CMK (cell line): ENCODE measurements at regions not wholly inside any gene's neighbourhood (a gene's known extent, or its start where the extent isn't known, plus 50 kb on each side); places are given as distances from the start of the nearest gene placed in this dataset.
"Not testable (repeated sequence)": the region's sequence is repeated elsewhere in the genome, so short reads cannot be mapped to it uniquely, and the experiment has no call there.

Source experiments
- DNase-seq: peaks from one replicate; pipeline ENCODE4 v3.0.0-alpha.2; 2010; ENCODE audit warnings: low read depth

DNA sequence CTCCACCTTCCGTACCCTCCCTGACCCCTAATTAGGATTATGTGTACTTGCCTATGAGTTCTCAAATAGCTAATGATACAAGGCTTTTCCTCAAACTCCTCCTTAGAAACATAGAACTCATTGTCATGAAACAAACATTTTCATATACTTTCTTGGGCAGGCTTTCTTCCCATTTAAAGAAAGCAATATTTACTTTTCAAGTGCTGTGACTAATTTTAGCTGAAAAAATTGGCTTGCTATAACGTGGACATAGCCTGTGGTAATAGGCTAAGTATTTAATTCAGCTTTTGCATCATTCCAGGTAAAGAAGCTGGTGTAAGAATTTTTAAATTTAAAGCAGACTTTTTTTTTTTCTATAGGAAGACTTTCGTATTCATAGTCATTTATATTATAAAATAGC, 208.7 kb downstream of the SOX2 start:
- no peak for DNase-seq

DNA sequence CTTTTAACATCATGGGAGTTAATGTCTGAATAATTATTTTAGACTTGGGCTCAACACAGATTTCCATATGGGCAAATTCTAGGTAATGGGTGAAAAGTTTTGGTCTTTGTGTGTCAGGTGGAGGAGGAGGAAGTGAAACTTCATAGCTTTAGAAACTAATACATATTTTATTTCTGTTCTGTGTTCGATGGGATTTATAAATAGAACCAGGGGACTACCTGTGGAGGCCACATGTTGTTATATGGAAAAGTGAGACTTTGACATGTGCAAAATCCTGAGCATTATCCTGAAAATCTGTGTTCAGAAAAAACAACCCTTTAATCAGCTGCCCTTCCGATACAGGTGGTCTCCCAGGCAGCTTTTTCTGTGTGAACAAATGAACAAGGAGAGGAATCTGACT, 209.5 kb downstream of the SOX2 start:
- no peak for DNase-seq

- DNase-seq = not testable (repeated sequence)
Observed at GRCh38 chr3:181925841-181926240, 214.1 kb downstream of the SOX2 start.

DNA sequence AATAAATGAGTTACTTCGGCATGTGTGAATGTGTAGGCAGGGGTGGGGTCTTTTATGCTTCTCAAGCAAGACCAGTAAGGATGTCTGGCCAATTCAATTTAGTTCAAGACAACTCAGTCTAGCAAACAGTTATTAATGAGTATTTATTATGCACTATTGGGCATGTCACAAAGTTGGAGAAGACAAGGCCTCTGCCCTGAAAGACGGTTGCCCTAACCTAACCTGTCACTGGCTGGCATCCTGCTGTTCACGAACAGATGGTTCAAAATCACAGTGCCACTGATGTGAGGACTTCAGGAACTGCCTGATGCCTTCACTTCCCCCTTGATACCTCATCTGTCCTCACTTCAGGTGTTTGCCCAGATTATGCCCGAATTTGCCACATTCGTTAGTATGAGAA, 217.8 kb downstream of the SOX2 start:
- no peak for DNase-seq

GRCh38 chr3:181930105-181930504, 218.4 kb downstream of the SOX2 start:
- no peak for DNase-seq

DNA sequence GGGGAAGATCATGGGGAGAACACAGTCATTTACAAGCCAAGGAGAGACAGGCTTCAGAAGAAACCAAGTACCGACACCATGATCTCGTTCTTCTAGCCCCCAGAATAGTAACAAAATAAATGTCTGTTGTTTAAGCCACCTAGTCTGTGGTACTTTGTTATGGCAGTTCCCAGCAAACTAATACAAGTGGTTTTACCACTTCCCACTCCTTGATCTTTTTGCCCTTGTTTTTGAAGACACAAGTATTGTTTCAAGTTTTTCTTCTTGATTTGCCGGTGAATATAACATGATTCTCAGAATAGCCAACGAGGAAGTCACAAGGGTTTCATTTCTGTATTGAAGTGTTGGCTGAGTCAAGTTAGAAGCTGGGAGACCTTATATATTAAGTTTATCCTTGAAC, 220.3 kb downstream of the SOX2 start:
- no peak for DNase-seq

DNA sequence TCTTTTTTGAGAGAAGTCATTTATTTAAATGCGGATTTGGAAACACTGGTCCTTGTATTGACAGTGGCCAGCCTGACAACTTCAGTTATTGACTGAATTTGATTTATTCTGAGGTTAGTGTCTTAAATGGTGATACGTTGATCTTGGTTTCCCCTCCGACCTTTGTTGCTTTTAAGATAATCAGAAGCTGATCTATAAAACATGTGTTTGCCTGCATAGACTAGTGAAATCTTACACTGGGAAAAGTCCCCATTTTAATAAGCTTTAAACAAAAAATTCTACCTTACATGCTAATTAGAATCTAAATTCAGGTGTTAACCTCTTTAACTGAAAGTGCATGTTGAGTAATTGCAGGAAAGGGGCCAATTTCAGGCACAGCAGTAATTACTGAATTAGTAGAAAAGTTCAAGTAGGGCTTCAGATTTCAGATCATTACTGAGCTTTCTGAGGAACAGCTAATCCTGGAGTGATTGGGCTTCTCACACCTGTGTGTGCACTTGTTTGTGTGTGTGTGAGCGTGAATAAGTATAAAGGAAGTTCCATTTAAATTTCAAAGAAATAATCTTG, 221.4 kb downstream of the SOX2 start:
- no peak for DNase-seq

DNA sequence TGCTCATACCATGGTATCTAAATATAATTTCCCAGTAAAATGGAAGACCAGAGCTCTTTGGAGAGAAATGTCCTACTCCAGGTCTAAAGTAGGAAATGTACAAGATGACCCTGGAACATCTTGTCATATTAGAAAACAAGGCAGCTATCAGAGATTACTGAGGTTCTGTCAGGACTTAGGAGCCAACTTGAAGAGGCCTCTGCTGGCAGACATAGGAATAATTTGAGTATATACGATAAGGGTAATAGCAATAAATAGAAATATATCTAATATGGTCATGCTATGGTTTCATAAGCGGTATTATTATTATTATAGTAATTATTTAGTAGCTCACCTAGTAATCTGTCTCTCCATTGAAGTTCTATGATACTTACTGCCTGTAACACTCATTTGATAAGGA, 224.2 kb downstream of the SOX2 start:
- no peak for DNase-seq

- no peak for DNase-seq
Observed at GRCh38 chr3:181936774-181937173, 225.0 kb downstream of the SOX2 start.

DNA sequence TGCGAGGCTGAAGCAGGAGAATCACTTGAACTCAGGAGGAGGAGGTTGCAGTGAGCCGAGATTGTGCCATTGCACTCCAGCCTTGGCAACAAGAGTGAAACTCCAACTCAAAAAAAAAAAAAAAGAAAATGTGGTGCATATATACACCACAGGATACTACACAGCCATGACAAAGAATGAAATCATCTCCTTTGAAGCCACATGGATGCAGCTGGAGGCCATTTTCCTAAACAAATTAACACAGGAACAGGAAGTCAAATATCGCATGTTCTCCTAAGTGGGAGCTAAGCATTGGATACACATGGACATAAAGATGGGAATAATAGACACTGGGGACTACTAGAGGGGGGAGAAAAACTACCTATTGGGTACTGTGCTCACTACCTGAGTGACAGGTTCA, 226.9 kb downstream of the SOX2 start:
- DNase-seq = not testable (repeated sequence)

DNA sequence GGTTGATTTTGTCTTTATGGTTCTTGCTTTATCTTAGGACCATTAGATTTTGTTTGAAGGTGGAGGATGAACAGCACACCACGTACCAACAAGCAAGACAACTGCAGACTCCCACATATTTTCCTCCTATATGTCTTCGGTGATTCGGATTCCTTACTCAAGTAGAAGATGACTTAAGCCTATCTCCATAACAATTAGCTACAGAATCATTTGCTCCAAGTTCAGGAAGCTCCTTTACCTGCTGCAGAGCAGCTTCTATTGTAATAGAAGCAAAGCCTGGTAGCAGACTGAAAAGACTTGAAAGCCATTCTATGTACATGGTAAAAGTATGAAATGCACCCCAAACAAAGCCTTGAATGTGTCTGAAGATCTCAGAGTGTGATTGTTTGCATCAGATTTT, 229.0 kb downstream of the SOX2 start:
- DNase-seq = no peak

DNA sequence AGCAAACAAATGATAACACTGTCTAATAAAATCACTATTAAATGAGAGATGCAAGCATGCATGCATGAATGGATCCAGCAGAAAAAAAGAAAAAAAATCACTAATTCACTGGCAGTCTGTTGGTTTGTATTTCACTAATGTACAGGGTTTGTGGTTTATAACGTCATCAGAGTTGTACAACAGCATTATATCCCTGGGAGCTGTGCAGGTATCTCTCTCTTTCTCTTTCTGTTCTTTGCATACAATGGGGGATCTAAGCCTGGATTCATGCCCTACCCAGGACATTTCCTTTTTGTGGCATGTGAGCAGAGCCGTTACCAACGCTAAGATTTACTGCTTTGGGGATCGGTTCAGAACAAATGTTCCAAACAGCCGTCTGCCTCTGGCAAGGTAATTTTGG, 229.5 kb downstream of the SOX2 start:
- no peak for DNase-seq

DNA sequence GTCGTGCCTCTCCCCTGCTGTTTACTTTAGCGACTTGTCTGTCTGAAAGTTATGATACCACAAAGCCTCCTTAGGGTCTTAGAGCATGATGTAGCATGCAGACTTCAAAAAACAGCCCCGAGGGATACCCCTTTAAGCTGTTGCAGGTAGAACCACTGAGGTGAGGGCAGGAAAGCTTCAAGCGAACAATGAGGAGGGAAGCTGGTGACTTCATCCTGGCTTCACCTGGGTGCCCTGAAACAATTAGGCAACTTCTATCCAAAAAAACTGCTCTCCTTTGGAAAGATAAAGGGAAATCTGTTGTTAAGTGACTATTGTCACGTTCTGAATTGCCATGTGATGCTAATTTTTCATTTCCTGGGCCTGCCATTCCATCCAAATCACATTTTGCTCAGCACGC, 231.6 kb downstream of the SOX2 start:
- DNase-seq = no peak

DNA sequence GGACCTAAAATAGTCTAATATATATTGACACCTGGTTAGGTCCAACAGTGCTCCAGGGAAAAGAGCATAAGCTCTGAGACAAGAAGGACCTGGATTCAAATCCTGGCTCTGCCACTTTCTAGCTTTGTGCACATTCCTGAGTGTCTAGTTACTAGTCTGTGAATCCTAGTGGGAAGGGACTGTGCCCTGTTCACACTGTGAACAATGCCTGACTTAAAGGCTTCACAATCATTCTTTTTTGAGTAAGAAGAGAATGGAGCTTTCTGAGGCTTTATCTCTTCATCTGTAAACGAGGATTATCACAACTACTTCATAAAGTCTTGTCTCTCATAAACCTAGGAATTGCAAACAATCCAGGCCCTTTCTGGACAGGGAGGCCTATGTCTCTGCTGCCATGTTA, 235.9 kb downstream of the SOX2 start:
- DNase-seq = no peak

- DNase-seq = no peak
Observed at GRCh38 chr3:181948286-181948685, 236.6 kb downstream of the SOX2 start.

- no peak for DNase-seq
Observed at GRCh38 chr3:181952221-181952620, 240.5 kb downstream of the SOX2 start.

GRCh38 chr3:181952929-181953328, 241.2 kb downstream of the SOX2 start:
- no peak for DNase-seq

DNA sequence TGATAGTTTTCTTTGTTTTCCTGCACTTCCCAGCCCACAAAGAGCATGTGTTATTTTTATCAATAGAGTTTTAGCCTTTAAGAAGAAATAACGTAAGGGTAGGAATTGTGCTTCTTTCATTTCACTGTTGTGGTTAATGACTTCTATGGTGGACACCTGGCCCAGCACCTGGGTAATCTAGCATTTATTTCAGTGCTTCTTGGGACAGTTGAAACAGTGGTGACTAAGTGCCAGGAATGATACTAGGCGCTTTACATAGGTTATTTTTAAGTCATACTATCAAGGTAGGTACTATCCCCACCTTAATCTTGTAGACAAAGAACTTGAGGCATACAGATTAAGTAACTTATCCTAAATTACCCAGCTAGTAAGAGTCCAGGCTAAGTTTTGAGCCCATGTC, 243.8 kb downstream of the SOX2 start:
- no peak for DNase-seq

GRCh38 chr3:181956122-181956521, 244.4 kb downstream of the SOX2 start:
- no peak for DNase-seq

GRCh38 chr3:181966393-181966792, 254.7 kb downstream of the SOX2 start:
- no peak for DNase-seq

GRCh38 chr3:181969925-181970324, 258.2 kb downstream of the SOX2 start:
- no peak for DNase-seq

DNA sequence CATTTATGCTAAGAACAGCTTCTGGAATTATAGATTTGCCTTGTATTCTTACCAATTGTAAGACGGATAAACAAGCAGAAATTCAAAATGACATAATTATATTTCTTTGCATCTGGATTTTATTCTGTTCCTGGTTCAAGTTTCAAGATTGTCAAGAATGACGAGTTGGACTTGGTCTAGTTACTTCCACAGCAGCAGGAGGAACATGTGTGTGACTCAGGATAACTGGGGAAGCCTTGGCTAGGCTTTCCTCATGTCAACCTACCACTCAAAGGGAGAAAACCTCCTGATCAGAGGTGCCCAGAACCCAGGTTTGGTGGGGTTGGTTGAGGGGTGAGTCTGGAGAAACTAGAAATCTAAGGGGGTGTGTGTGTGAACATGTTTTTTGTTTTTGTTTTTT, 259.7 kb downstream of the SOX2 start:
- no peak for DNase-seq

GRCh38 chr3:181974198-181974597, 262.5 kb downstream of the SOX2 start:
- DNase-seq = no peak

- no peak for DNase-seq
Observed at GRCh38 chr3:181976526-181976925, 264.8 kb downstream of the SOX2 start.

DNA sequence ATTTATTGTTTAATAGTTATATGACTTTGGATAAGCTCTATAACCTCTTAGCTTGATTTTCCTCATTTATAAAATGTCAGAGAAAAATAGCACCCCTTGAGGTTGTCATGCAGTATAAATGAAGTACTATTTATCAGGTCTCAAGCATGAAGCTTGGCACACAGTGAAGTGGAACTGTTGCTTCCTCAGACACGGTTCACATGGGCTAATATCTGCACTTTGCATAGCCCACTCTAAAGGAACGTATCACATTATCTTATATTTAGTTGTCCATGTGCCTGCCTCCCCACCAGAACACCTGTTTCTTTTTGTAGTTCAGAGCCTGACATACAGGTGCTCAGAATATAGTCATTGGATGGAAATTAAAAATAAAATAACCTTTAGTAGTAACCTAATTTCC, 273.7 kb downstream of the SOX2 start:
- DNase-seq = no peak
